H9 (cell line): ENCODE measurements at regions not wholly inside any gene's neighbourhood (a gene's known extent, or its start where the extent isn't known, plus 50 kb on each side); places are given as distances from the start of the nearest gene placed in this dataset.

Experiments used
- DNase-seq: peaks from one replicate; pipeline ENCODE4 v3.0.0-alpha.2; 2017
- H2AFZ ChIP-seq: one replicate; pipeline ENCODE4 v1.6.1; 2013; ENCODE audit warnings: mild to moderate bottlenecking, low read length, control low read depth, moderate library complexity
- H2AK5ac ChIP-seq: 2 replicates; pipeline ENCODE4 v1.6.1; 2013; ENCODE audit warnings: low read length, control low read depth, mixed read lengths; ENCODE audit not compliant: insufficient read length
- H2BK120ac ChIP-seq: one replicate; pipeline ENCODE4 v1.6.1; 2013; ENCODE audit warnings: low read depth, mild to moderate bottlenecking, low read length, control low read depth, inconsistent platforms; ENCODE audit not compliant: poor library complexity, severe bottlenecking
- H2BK12ac ChIP-seq: 2 replicates; pipeline ENCODE4 v1.6.1; 2013; ENCODE audit warnings: low read length, control low read depth, mixed read lengths, low read depth; ENCODE audit not compliant: insufficient read length
- H2BK15ac ChIP-seq: 2 replicates; pipeline ENCODE4 v1.6.1; 2013; ENCODE audit warnings: low read depth, low read length, control low read depth
- H2BK20ac ChIP-seq: one replicate; pipeline ENCODE4 v1.6.1; 2013; ENCODE audit warnings: low read depth, mild to moderate bottlenecking, low read length, control low read depth, inconsistent platforms; ENCODE audit not compliant: poor library complexity, severe bottlenecking
- H2BK5ac ChIP-seq: 2 replicates; pipeline ENCODE4 v1.6.1; 2013; ENCODE audit warnings: low read length, control low read depth, mixed read lengths; ENCODE audit not compliant: insufficient read length
- H3K14ac ChIP-seq: 2 replicates; pipeline ENCODE4 v1.6.1; 2013; ENCODE audit warnings: low read length, control low read depth; ENCODE audit not compliant: insufficient read depth
- H3K18ac ChIP-seq: 2 replicates; pipeline ENCODE4 v1.6.1; 2013; ENCODE audit warnings: low read depth, mild to moderate bottlenecking, mixed read lengths, low read length, control low read depth; ENCODE audit not compliant: insufficient read length
- H3K23ac ChIP-seq: 2 replicates; pipeline ENCODE4 v1.6.1; 2013; ENCODE audit warnings: low read length, control low read depth, mixed read lengths, low read depth; ENCODE audit not compliant: insufficient read length
- H3K23me2 ChIP-seq: 2 replicates; pipeline ENCODE4 v1.6.1; 2013; ENCODE audit warnings: low read depth, mild to moderate bottlenecking, mixed read lengths, low read length, control low read depth; ENCODE audit not compliant: insufficient read length, poor library complexity, severe bottlenecking
- H3K27ac ChIP-seq: 2 replicates; pipeline ENCODE4 v1.5.1; 2013; ENCODE audit warnings: low read length, control low read depth, mixed read lengths, low read depth; ENCODE audit not compliant: insufficient read length
- H3K27me3 ChIP-seq: 2 replicates; pipeline ENCODE4 v1.6.1; 2013; ENCODE audit warnings: low read length, control low read depth, inconsistent platforms; ENCODE audit not compliant: insufficient read depth
- H3K4ac ChIP-seq: 2 replicates; pipeline ENCODE4 v1.6.1; 2013; ENCODE audit warnings: low read depth, mild to moderate bottlenecking, control low read depth, inconsistent platforms, low read length, moderate library complexity
- H3K4me1 ChIP-seq: 2 replicates; pipeline ENCODE4 v1.6.1; 2013; ENCODE audit warnings: low read length, control low read depth, inconsistent platforms; ENCODE audit not compliant: insufficient read depth
- H3K4me2 ChIP-seq: 2 replicates; pipeline ENCODE4 v1.6.1; 2013; ENCODE audit warnings: low read length, control low read depth, mixed read lengths; ENCODE audit not compliant: insufficient read length, insufficient read depth
- H3K56ac ChIP-seq: 2 replicates; pipeline ENCODE4 v1.6.1; 2013; ENCODE audit warnings: low read depth, mild to moderate bottlenecking, mixed read lengths, low read length, control low read depth; ENCODE audit not compliant: insufficient read length
- H3K79me1 ChIP-seq: 2 replicates; pipeline ENCODE4 v1.6.1; 2013; ENCODE audit warnings: low read depth, mild to moderate bottlenecking, moderate library complexity, low read length, control low read depth, inconsistent platforms; ENCODE audit not compliant: insufficient read depth, poor library complexity, severe bottlenecking
- H3K79me2 ChIP-seq: 2 replicates; pipeline ENCODE4 v1.6.1; 2013; ENCODE audit warnings: low read length, control low read depth, inconsistent platforms; ENCODE audit not compliant: insufficient read depth
- H3K9ac ChIP-seq: 2 replicates; pipeline ENCODE4 v1.6.1; 2013; ENCODE audit warnings: low read length, control low read depth, mixed read lengths; ENCODE audit not compliant: insufficient read length; ENCODE audit errors: extremely low read depth
- H3K9me3 ChIP-seq: one replicate; pipeline ENCODE4 v1.6.1; 2013; ENCODE audit warnings: low read depth, low read length, inconsistent platforms; ENCODE audit not compliant: control insufficient read depth
- H3T11ph ChIP-seq: one replicate; pipeline ENCODE4 v1.6.1; 2013; ENCODE audit warnings: mild to moderate bottlenecking, low read length, control low read depth, inconsistent platforms
- H4K20me1 ChIP-seq: one replicate; pipeline ENCODE4 v1.6.1; 2013; ENCODE audit not compliant: control insufficient read depth, insufficient read length, insufficient read depth
- H4K5ac ChIP-seq: 2 replicates; pipeline ENCODE4 v1.6.1; 2013; ENCODE audit warnings: low read depth, mild to moderate bottlenecking, mixed read lengths, low read length, control low read depth; ENCODE audit not compliant: insufficient read length
- H4K8ac ChIP-seq: replicated peaks from 2 replicates; pipeline ENCODE4 v1.6.1; 2013; ENCODE audit warnings: low read length, control low read depth, mixed read lengths, low read depth; ENCODE audit not compliant: insufficient read length
- H4K91ac ChIP-seq: 2 replicates; pipeline ENCODE4 v1.6.1; 2013; ENCODE audit warnings: low read depth, mild to moderate bottlenecking, moderate library complexity, mixed read lengths, low read length, control low read depth; ENCODE audit not compliant: insufficient read length
- H3K27ac Mint-ChIP-seq, 3 experiments: 2 replicates in 2 of 3; 3 replicates in 1 of 3; pipeline ENCODE4 v1.8.0; 2020 to 2021; ENCODE audit warnings: mixed read lengths in 3 of 3, mild to moderate bottlenecking in 1 of 3, moderate library complexity in 1 of 3
- H3K27me3 Mint-ChIP-seq: 2 replicates; pipeline ENCODE4 v1.8.0; 2021; ENCODE audit warnings: low read depth, mild to moderate bottlenecking, moderate library complexity, mixed read lengths
- H3K36me3 Mint-ChIP-seq, 3 experiments: 2 replicates in 2 of 3; 3 replicates in 1 of 3; pipeline ENCODE4 v1.8.0; 2020 to 2021; ENCODE audit warnings: low read depth in 3 of 3, mixed read lengths in 3 of 3; ENCODE audit not compliant: insufficient read depth in 1 of 3
- H3K4me1 Mint-ChIP-seq, 2 experiments: 2 replicates each; pipeline ENCODE4 v1.8.0; 2020; ENCODE audit warnings: mixed read lengths in 2 of 2
- H3K4me3 Mint-ChIP-seq, 2 experiments: 2 replicates in 1 of 2; 3 replicates in 1 of 2; pipeline ENCODE4 v1.8.0; 2020 to 2021; ENCODE audit warnings: mild to moderate bottlenecking in 2 of 2, mixed read lengths in 2 of 2, moderate library complexity in 1 of 2
- H3K9me3 Mint-ChIP-seq, 2 experiments: 2 replicates in 1 of 2; 3 replicates in 1 of 2; pipeline ENCODE4 v1.8.0; 2020; ENCODE audit warnings: mild to moderate bottlenecking in 2 of 2, mixed read lengths in 2 of 2, moderate library complexity in 1 of 2
- WGBS: extraction: QIAGEN DNeasy Blood & Tissue Kit; methylation state at CpG from one replicate; pipeline ENCODE4 v1.1.7; 2013; ENCODE audit warnings: missing lambda C conversion rate, low lambda C conversion rate, mixed read lengths; ENCODE audit not compliant: insufficient read length; ENCODE audit errors: extremely low coverage; 5-methylcytosine and 5-hydroxymethylcytosine counted together
- TF ChIP-seq, protein P1 (sequence below): fragments of 200-600 bp; sonication (generic); conservative IDR thresholded peaks from 3 replicates; pipeline ENCODE4 v1.8.0; 2021; ENCODE audit warnings: antibody characterized with exemption, mild to moderate bottlenecking

DNA sequence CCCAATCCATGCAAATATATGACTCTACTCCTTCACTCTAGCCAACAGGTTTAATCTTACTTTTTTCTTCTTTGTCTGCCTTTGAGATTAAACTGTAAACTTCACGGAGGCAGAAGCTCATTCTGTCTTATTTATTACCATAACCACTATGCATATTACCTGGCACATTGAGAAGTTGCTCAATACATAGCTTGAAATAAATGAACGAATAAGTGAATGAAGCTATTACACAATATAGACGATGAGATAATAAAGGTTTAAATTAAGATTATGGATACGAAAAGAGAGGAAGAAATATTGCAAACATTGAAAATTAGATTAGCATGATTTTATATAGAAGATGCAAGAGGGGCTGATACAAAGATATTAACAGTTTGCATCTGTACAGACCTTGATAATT, 385.1 kb downstream of the LTN1 start:
- H3K56ac ChIP-seq, result no peak overlapping the region
- H3K79me1 ChIP-seq, result no peaks in the 10 kb centered on the region
- H2BK5ac ChIP-seq, result no peak overlapping the region
- no peaks in the 10 kb centered on the region for H3K9me3 ChIP-seq
- no peak overlapping the region for H3K4ac ChIP-seq
- no peak overlapping the region for H3K9ac ChIP-seq
- WGBS, result 100% methylated on average over 3 of the region's 4 CpGs
- H4K8ac ChIP-seq, result no peak overlapping the region
- no peak overlapping the region for H3K14ac ChIP-seq
- no peaks in the 10 kb centered on the region for H3K23me2 ChIP-seq
- TF ChIP-seq, protein P1, sequence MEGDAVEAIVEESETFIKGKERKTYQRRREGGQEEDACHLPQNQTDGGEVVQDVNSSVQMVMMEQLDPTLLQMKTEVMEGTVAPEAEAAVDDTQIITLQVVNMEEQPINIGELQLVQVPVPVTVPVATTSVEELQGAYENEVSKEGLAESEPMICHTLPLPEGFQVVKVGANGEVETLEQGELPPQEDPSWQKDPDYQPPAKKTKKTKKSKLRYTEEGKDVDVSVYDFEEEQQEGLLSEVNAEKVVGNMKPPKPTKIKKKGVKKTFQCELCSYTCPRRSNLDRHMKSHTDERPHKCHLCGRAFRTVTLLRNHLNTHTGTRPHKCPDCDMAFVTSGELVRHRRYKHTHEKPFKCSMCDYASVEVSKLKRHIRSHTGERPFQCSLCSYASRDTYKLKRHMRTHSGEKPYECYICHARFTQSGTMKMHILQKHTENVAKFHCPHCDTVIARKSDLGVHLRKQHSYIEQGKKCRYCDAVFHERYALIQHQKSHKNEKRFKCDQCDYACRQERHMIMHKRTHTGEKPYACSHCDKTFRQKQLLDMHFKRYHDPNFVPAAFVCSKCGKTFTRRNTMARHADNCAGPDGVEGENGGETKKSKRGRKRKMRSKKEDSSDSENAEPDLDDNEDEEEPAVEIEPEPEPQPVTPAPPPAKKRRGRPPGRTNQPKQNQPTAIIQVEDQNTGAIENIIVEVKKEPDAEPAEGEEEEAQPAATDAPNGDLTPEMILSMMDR, result no peak
- no peak overlapping the region for H2BK20ac ChIP-seq
- H4K20me1 ChIP-seq, result no peaks in the 10 kb centered on the region
- H3K18ac ChIP-seq, result no peak overlapping the region
- Mint-ChIP-seq H3K27me3 (no peaks in the 10 kb centered on the region), H3K36me3 (peaks cover 0 to 9% (median 3%) of the 10 kb centered on the region in 3 experiments; a peak in 4 of 7 replicates), H3K27ac (no peak overlapping the region), H3K4me3 (no peak overlapping the region), H3K4me1 (peaks cover 0 to 4% of the 10 kb centered on the region in 2 experiments; a peak in 2 of 4 replicates), H3K9me3 (peaks cover 7 to 15% of the 10 kb centered on the region in 2 experiments; a peak in 3 of 5 replicates)
- no peak overlapping the region for H3K23ac ChIP-seq
- no peak overlapping the region for H4K5ac ChIP-seq
- no peak overlapping the region for H2BK120ac ChIP-seq
- H2BK15ac ChIP-seq, result no peak overlapping the region
- no peaks in the 10 kb centered on the region for H3K27me3 ChIP-seq
- no peaks in the 10 kb centered on the region for H3K79me2 ChIP-seq
- H4K91ac ChIP-seq, result no peak overlapping the region
- no peak overlapping the region for H2AK5ac ChIP-seq
- no peak overlapping the region for H3K27ac ChIP-seq
- H3K4me2 ChIP-seq, result no peak overlapping the region
- H2BK12ac ChIP-seq, result no peak overlapping the region
- H2AFZ ChIP-seq, result no peak overlapping the region
- no peak for DNase-seq
- H3K4me1 ChIP-seq, result no peaks in the 10 kb centered on the region
- no peak overlapping the region for H3T11ph ChIP-seq
